ENCODE measurements at regions not wholly inside any gene's neighbourhood (a gene's known extent, or its start where the extent isn't known, plus 50 kb on each side); places are given as distances from the start of the nearest gene placed in this dataset.

DNA sequence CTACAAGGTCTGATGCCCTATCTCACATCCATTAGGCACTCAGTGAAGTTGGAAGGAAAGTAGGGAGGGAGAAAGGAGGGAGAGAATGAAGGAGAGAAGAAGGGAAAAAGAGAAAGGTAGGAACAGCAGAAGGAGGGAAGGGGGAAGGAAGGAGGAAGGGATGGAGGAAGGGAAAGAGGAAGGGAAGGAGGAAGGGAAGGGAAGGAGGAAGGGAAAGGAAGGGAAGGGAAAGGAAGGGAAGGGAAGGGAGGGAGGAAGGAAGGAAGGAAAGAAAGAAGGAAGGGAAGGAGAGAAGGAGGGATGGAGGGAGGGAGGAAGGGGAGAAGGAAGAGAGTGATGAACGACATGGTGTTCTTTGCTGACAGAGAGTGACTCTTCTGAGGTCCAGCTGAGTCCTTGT lies 468.9 kb upstream of the MYT1L start:
- intact Hi-C loops (cut with DNase I; ENCODE audit: low total_unique reads) (no loop called here), in situ Hi-C loops (cut with MboI; ENCODE audit: low sequenced_read_pairs in 4 of 4) (no loop called here)
- DNase-seq (no peak), ATAC-seq (no peak)
- Histone ChIP-seq H3K27ac (no peak overlapping the region), H3K27me3 (no peaks in the 10 kb centered on the region), H3K9me3 (no peaks in the 10 kb centered on the region), H3K4me3 (no peak overlapping the region), H3K4me1 (no peaks in the 10 kb centered on the region), H3K36me3 (no peaks in the 10 kb centered on the region)
- no peak for TF ChIP-seq POLR2A (IDR thresholded peaks at IDR 0.05)
- TF ChIP-seq, protein P1, sequence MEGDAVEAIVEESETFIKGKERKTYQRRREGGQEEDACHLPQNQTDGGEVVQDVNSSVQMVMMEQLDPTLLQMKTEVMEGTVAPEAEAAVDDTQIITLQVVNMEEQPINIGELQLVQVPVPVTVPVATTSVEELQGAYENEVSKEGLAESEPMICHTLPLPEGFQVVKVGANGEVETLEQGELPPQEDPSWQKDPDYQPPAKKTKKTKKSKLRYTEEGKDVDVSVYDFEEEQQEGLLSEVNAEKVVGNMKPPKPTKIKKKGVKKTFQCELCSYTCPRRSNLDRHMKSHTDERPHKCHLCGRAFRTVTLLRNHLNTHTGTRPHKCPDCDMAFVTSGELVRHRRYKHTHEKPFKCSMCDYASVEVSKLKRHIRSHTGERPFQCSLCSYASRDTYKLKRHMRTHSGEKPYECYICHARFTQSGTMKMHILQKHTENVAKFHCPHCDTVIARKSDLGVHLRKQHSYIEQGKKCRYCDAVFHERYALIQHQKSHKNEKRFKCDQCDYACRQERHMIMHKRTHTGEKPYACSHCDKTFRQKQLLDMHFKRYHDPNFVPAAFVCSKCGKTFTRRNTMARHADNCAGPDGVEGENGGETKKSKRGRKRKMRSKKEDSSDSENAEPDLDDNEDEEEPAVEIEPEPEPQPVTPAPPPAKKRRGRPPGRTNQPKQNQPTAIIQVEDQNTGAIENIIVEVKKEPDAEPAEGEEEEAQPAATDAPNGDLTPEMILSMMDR (IDR thresholded peaks at IDR 0.05 in 4 of 5, conservative IDR thresholded peaks at IDR 0.05 in 1 of 5) = no peak

DNA sequence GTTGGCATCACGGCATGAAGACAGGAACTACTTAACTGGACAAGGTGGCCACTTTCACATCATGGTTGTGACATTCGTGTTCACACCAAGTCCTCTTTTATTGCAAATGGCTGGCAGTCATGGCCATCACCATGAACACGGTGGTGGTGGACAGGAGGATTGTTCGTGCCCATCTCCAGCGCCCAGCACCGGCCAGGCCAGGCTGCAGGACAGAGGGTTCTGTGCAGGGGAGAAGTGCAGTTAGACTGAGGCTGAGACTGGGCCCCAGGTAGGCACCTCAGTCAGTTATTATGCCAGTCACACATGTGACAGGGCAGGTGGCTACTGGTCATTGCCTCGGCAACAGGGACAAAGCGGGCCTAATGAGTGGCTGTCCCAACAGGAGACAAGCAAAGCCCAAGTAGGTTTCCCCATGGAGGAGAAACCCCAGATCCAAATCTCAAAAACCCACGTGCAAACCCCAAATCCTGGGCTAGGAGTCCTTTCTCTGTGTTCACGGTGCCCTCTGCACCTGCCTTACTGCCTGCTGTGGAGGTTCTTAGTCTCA lies 468.1 kb upstream of the MYT1L start:
- DNase-seq (no peak), ATAC-seq (no peak)
- TF ChIP-seq, protein P1 (IDR thresholded peaks at IDR 0.05 in 4 of 5, conservative IDR thresholded peaks at IDR 0.05 in 1 of 5) = no peak
- TF ChIP-seq POLR2A (IDR thresholded peaks at IDR 0.05) = no peak
- in situ Hi-C loops (cut with MboI; ENCODE audit: low sequenced_read_pairs in 4 of 4) (no loop called here), intact Hi-C loops (cut with DNase I; ENCODE audit: low total_unique reads) (no loop called here)
- H3K27ac ChIP-seq = no peak overlapping the region
- H3K9me3 ChIP-seq = no peaks in the 10 kb centered on the region
- no peak overlapping the region for H3K4me3 ChIP-seq
- H3K36me3 ChIP-seq = no peaks in the 10 kb centered on the region
- no peaks in the 10 kb centered on the region for H3K27me3 ChIP-seq
- no peaks in the 10 kb centered on the region for H3K4me1 ChIP-seq

DNA sequence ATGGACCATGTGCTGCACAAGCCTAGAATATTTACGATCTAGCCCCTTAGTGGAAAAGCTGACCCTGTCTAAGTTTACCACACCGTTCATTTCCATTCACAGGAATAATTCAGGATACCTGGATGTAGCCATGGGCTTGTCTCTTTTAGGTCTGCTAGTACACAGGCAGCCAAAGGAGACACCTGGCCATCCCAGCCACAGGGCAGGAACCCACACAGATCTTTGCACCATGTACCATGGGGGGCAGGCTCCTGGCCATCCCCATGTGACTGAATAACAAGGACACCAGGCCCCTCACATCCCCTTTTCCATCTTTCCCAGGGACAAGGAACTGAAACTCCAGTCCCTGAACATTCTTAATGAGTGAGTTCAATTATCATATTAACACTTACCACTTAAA lies 467.3 kb upstream of the MYT1L start:
- DNase-seq = no peak
- H3K36me3 ChIP-seq = no peaks in the 10 kb centered on the region
- no peak overlapping the region for H3K4me3 ChIP-seq
- in situ Hi-C loops (cut with MboI; ENCODE audit: low sequenced_read_pairs in 4 of 4) (no loop called here), intact Hi-C loops (cut with DNase I; ENCODE audit: low total_unique reads) (no loop called here)
- no peaks in the 10 kb centered on the region for H3K9me3 ChIP-seq
- H3K27me3 ChIP-seq = no peaks in the 10 kb centered on the region
- H3K4me1 ChIP-seq = no peaks in the 10 kb centered on the region
- TF ChIP-seq POLR2A (IDR thresholded peaks at IDR 0.05) = no peak
- TF ChIP-seq, protein P1 (IDR thresholded peaks at IDR 0.05 in 4 of 5, conservative IDR thresholded peaks at IDR 0.05 in 1 of 5) = no peak
- no peak for ATAC-seq
- H3K27ac ChIP-seq = no peak overlapping the region

DNA sequence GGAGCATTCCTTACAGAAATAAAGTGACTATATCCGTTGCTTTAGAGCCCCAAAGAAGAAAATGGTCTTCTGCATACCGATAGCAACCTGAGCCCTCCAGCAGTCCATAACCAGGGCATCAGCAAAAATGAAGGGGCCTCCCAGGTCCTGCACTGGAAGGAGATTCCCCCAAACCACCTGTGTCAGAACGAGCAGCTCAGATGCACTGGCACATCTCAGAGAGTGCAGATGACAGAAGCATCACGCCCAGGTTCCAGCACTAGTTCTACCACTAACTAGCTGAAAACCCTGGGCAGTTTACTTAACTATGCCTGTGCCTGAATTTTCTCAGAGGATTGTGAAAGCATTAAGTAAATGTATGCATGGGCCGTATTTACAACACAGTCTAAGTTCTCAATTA lies 466.7 kb upstream of the MYT1L start:
- no peak for TF ChIP-seq POLR2A (IDR thresholded peaks at IDR 0.05)
- TF ChIP-seq, protein P1 (IDR thresholded peaks at IDR 0.05 in 4 of 5, conservative IDR thresholded peaks at IDR 0.05 in 1 of 5) = no peak
- in situ Hi-C loops (cut with MboI; ENCODE audit: low sequenced_read_pairs in 4 of 4) (no loop called here), intact Hi-C loops (cut with DNase I; ENCODE audit: low total_unique reads) (no loop called here)
- ATAC-seq (no peak), DNase-seq (no peak)
- Histone ChIP-seq H3K36me3 (no peaks in the 10 kb centered on the region), H3K4me1 (no peaks in the 10 kb centered on the region), H3K27me3 (no peaks in the 10 kb centered on the region), H3K4me3 (no peak overlapping the region), H3K27ac (no peak overlapping the region), H3K9me3 (no peaks in the 10 kb centered on the region)

DNA sequence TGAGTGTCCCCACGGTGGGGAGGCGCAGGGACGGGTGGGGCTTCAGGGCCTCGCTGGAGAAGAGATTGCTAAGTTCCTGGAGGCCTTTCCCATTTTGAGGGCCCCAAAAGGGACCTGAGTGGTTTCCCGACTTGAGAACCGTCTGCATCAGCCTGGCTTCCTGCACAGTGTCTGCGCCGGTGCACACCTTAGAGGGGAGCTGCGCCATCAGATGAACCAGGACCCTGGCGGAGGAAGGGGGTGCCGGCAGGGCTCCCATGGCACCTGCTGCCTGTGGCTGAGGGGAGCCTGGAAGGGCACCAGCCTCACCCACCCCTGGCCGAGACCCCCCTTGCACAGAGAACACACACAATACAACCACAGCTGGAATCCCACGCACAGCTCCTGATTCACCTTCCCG lies 465.1 kb upstream of the MYT1L start:
- Histone ChIP-seq H3K4me3 (no peak overlapping the region), H3K27me3 (no peaks in the 10 kb centered on the region), H3K36me3 (no peaks in the 10 kb centered on the region), H3K27ac (no peak overlapping the region), H3K9me3 (no peaks in the 10 kb centered on the region), H3K4me1 (no peaks in the 10 kb centered on the region)
- no peak for DNase-seq
- intact Hi-C loops (cut with DNase I; ENCODE audit: low total_unique reads) = no loop called here
- TF ChIP-seq, protein P1 (IDR thresholded peaks at IDR 0.05 in 4 of 5, conservative IDR thresholded peaks at IDR 0.05 in 1 of 5) = no peak
- no peak for TF ChIP-seq POLR2A (IDR thresholded peaks at IDR 0.05)
- ATAC-seq = no peak
- in situ Hi-C loops (cut with MboI; ENCODE audit: low sequenced_read_pairs in 4 of 4) = no loop called here

Measured in gastrocnemius medialis (tissue), 4 donors.